Erythroblast (primary cell): ENCODE measurements at regions not wholly inside any gene's neighbourhood (a gene's known extent, or its start where the extent isn't known, plus 50 kb on each side); places are given as distances from the start of the nearest gene placed in this dataset.

Source experiments
- GATA1 ChIP-seq: IDR thresholded peaks from 2 replicates; pipeline ENCODE4 v1.6.1; 2011; ENCODE audit warnings: low read depth, mild to moderate bottlenecking, control low read depth, low read length, moderate library complexity
- POLR2A ChIP-seq: IDR thresholded peaks from 2 replicates; pipeline ENCODE4 v1.6.1; 2011; ENCODE audit warnings: mild to moderate bottlenecking, low read length

DNA sequence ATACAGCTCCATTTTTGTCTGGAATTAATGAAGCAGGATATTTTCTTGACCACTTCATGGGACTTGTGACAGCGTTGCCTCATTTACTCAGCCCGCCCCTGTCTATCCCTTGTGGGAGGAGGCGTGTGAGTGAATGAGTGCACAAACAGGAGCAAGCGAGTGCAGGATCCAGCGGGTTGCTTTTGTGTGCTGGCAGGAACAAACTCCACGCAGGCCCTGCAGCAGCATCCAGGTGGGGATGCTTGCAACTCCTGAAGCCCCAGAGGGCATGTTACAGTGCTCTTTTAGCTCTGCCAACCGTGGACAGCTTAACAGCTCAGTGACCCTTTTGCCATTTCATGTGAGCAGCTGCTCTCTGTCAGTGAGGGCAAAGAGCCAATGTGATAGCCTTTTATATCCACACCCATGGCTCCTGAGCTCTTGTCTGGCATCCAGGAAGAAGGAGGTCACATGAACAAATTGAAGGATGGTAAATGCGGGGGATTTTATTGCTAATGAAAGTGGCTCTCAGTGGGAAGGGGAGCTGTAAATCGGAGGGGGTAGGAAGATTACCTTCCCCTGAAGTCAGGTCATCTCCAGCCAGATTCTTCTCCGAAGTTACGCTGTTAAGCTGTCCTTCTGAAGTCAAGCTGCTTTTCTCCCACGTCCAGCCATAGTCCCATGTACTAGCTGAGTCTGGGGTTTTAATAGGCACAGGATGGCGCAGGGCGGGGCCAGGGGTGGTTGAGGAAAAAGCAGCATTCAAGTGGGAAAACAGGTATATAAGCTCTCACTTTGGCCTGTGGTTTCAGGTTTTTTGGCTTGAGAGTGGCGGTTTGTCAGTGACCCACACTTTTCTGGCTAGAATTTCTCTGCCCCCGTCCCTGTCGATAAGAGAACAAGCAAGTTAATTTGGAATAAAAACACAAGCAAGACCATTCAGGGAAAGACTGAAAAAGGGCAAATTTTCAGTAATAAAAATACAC lies 714.7 kb upstream of the MBL2 start:
- TF ChIP-seq POLR2A: no peak
- no peak for TF ChIP-seq GATA1
